Prostate gland (tissue), 2 donors: ENCODE measurements at regions not wholly inside any gene's neighbourhood (a gene's known extent, or its start where the extent isn't known, plus 50 kb on each side); places are given as distances from the start of the nearest gene placed in this dataset.

Experiments
- POLR2AphosphoS5 ChIP-seq: sonication (generic); formaldehyde crosslinking; IDR thresholded peaks from one replicate; pipeline ENCODE4 v1.6.1; 2017; ENCODE audit warnings: antibody characterized with exemption
- TF ChIP-seq, protein P1 (sequence below), 4 experiments: fragments of 200-600 bp in 2 of 4; fragments of 450-650 bp in 2 of 4; sonication (generic) in 2 of 4; IDR thresholded peaks; 1 replicate in 3 of 4; 2 replicates in 1 of 4; pipeline ENCODE4 v1.5.1; 2016 to 2019; ENCODE audit warnings: antibody characterized with exemption in 4 of 4, mild to moderate bottlenecking in 2 of 4, moderate library complexity in 2 of 4

DNA sequence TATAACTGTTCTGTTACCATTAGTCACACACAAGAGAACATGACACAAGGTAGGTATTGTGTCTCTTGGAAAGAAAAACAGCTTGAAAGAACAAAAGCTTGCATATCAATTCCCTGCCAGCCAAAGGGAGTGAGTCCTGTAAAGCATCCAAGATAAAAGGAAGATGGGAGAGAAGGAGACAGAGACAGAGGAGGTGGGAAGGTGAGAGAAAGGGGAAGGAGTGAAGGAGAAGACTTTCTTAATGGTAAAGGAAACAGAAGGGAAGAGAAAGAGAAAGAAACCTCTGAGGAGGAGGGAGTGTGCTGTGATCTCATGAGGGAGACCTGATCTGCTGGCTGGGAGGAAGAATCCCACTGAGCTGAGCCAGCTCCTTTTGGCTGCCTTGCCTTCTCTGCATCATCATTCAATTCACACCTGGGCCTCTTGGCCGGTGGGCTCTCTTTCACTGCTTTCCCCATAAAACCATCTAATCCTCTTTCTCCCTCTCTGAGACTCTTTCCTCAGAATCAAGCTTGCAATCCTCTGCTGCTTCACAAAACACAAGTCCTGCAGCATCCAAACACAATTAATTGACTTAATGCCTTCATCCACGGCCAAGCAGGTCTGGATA, 271.6 kb downstream of the ABCC12 start:
- TF ChIP-seq, protein P1, sequence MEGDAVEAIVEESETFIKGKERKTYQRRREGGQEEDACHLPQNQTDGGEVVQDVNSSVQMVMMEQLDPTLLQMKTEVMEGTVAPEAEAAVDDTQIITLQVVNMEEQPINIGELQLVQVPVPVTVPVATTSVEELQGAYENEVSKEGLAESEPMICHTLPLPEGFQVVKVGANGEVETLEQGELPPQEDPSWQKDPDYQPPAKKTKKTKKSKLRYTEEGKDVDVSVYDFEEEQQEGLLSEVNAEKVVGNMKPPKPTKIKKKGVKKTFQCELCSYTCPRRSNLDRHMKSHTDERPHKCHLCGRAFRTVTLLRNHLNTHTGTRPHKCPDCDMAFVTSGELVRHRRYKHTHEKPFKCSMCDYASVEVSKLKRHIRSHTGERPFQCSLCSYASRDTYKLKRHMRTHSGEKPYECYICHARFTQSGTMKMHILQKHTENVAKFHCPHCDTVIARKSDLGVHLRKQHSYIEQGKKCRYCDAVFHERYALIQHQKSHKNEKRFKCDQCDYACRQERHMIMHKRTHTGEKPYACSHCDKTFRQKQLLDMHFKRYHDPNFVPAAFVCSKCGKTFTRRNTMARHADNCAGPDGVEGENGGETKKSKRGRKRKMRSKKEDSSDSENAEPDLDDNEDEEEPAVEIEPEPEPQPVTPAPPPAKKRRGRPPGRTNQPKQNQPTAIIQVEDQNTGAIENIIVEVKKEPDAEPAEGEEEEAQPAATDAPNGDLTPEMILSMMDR (IDR thresholded peaks at IDR 0.05), result no peak
- no peak for TF ChIP-seq POLR2AphosphoS5
